ENCODE measurements at regions not wholly inside any gene's neighbourhood (a gene's known extent, or its start where the extent isn't known, plus 50 kb on each side); places are given as distances from the start of the nearest gene placed in this dataset.

GRCh38 chr9:10674586-10674985 is 61.8 kb upstream of the PTPRD start:
- Histone ChIP-seq H3K9me3 (ENCODE audit: low read depth, low read length, poor library complexity, severe bottlenecking) (no peaks in the 10 kb centered on the region), H3K4me3 (ENCODE audit: low read depth, low read length, poor library complexity, severe bottlenecking) (no peak overlapping the region), H3K27ac (ENCODE audit: low read depth, low read length, poor library complexity, severe bottlenecking) (no peak overlapping the region), H3K36me3 (ENCODE audit: insufficient read depth, low read length, poor library complexity, severe bottlenecking) (no peaks in the 10 kb centered on the region), H3K4me1 (ENCODE audit: insufficient read depth, low read length, poor library complexity, severe bottlenecking) (no peaks in the 10 kb centered on the region), H3K27me3 (replicated peaks; ENCODE audit: insufficient read depth, low read depth, low read length, poor library complexity) (no peaks in the 10 kb centered on the region)
- BruUV-seq (replicated peaks) = no TSS peak
- TF ChIP-seq EZH2 (IDR thresholded peaks at IDR 0.05; ENCODE audit: borderline replicate concordance, low read depth, low read length, poor library complexity, severe bottlenecking) (no peak), CTCF (conservative IDR thresholded peaks at IDR 0.05; ENCODE audit: low read depth, low read length) (no peak)
- DNase-seq (ENCODE audit: low spot score) = no peak
- intact Hi-C loops (cut with micrococcal nuclease; ENCODE audit: unreplicated experiment) = no loop called here
- ChIA-PET POLR2A (ENCODE audit: low non-redundant PET) (no interaction called here), CTCF (no interaction called here)

- no peak for TF ChIP-seq CTCF (conservative IDR thresholded peaks at IDR 0.05; ENCODE audit: low read depth, low read length)
- TF ChIP-seq EZH2 (IDR thresholded peaks at IDR 0.05; ENCODE audit: borderline replicate concordance, low read depth, low read length, poor library complexity, severe bottlenecking) = no peak
- no peaks in the 10 kb centered on the region for H3K27me3 ChIP-seq (replicated peaks; ENCODE audit: insufficient read depth, low read depth, low read length, poor library complexity)
- intact Hi-C loops (cut with micrococcal nuclease; ENCODE audit: unreplicated experiment) = no loop called here
- no peak for DNase-seq (ENCODE audit: low spot score)
- POLR2A ChIA-PET (ENCODE audit: low non-redundant PET) = no interaction called here
- CTCF ChIA-PET = no interaction called here
- BruUV-seq (replicated peaks) = no TSS peak
- no peaks in the 10 kb centered on the region for H3K4me1 ChIP-seq (ENCODE audit: insufficient read depth, low read length, poor library complexity, severe bottlenecking)
- H3K9me3 ChIP-seq (ENCODE audit: low read depth, low read length, poor library complexity, severe bottlenecking) = no peaks in the 10 kb centered on the region
- no peak overlapping the region for H3K4me3 ChIP-seq (ENCODE audit: low read depth, low read length, poor library complexity, severe bottlenecking)
- H3K36me3 ChIP-seq (ENCODE audit: insufficient read depth, low read length, poor library complexity, severe bottlenecking) = no peaks in the 10 kb centered on the region
- no peak overlapping the region for H3K27ac ChIP-seq (ENCODE audit: low read depth, low read length, poor library complexity, severe bottlenecking)
Observed at GRCh38 chr9:10678010-10678409, 65.2 kb upstream of the PTPRD start.

GRCh38 chr9:10678790-10679189 is 66.0 kb upstream of the PTPRD start:
- no peak for TF ChIP-seq CTCF (conservative IDR thresholded peaks at IDR 0.05; ENCODE audit: low read depth, low read length)
- no peak for TF ChIP-seq EZH2 (IDR thresholded peaks at IDR 0.05; ENCODE audit: borderline replicate concordance, low read depth, low read length, poor library complexity, severe bottlenecking)
- Histone ChIP-seq H3K27ac (ENCODE audit: low read depth, low read length, poor library complexity, severe bottlenecking) (no peak overlapping the region), H3K9me3 (ENCODE audit: low read depth, low read length, poor library complexity, severe bottlenecking) (no peaks in the 10 kb centered on the region), H3K4me3 (ENCODE audit: low read depth, low read length, poor library complexity, severe bottlenecking) (no peak overlapping the region), H3K27me3 (replicated peaks; ENCODE audit: insufficient read depth, low read depth, low read length, poor library complexity) (no peaks in the 10 kb centered on the region), H3K36me3 (ENCODE audit: insufficient read depth, low read length, poor library complexity, severe bottlenecking) (no peaks in the 10 kb centered on the region), H3K4me1 (ENCODE audit: insufficient read depth, low read length, poor library complexity, severe bottlenecking) (no peaks in the 10 kb centered on the region)
- DNase-seq (ENCODE audit: low spot score) = no peak
- CTCF ChIA-PET = no interaction called here
- BruUV-seq (replicated peaks) = no TSS peak
- POLR2A ChIA-PET (ENCODE audit: low non-redundant PET) = no interaction called here
- intact Hi-C loops (cut with micrococcal nuclease; ENCODE audit: unreplicated experiment) = no loop called here
